Glomerular visceral epithelial cell (primary cell): ENCODE measurements at regions not wholly inside any gene's neighbourhood (a gene's known extent, or its start where the extent isn't known, plus 50 kb on each side); places are given as distances from the start of the nearest gene placed in this dataset.
"Not testable (repeated sequence)": the region's sequence is repeated elsewhere in the genome, so short reads cannot be mapped to it uniquely, and the experiment has no call there.

Experiments used
- DNase-seq: peaks from one replicate; pipeline ENCODE4 v3.0.0-alpha.2; 2016; ENCODE audit errors: extremely low spot score

DNA sequence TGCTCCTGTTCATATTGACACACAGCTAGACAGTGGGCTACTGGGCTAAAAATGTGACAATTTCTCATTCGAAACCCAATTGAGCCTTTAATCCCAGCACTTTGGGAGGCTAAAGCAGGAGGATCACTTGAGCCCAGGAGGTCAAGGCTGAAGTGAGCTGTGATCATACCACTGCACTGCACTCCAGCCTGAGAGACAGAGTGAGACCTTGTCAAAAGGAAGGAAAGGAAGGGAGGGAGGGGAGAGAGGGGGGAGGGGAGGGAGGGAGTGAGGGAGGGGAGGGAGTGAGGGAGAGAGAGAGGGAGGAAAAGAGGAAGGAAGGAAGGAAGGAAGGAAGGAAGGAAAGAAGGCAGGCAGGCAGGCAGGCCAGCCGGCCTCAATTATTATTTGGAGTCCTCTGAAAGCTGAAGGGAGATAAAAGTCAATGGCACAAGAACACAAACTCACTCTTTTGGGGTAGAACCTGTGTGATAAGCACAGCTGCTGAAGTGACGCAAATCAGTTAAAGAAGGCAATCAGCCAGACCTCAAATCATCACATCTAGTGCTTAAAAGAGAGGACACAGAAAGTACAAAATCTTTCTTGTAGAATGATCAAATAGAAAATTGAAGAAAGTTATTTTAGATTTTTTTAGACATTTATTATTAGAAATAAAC is 98.1 kb downstream of the CCDC71L start:
- DNase-seq, result no peak

DNA sequence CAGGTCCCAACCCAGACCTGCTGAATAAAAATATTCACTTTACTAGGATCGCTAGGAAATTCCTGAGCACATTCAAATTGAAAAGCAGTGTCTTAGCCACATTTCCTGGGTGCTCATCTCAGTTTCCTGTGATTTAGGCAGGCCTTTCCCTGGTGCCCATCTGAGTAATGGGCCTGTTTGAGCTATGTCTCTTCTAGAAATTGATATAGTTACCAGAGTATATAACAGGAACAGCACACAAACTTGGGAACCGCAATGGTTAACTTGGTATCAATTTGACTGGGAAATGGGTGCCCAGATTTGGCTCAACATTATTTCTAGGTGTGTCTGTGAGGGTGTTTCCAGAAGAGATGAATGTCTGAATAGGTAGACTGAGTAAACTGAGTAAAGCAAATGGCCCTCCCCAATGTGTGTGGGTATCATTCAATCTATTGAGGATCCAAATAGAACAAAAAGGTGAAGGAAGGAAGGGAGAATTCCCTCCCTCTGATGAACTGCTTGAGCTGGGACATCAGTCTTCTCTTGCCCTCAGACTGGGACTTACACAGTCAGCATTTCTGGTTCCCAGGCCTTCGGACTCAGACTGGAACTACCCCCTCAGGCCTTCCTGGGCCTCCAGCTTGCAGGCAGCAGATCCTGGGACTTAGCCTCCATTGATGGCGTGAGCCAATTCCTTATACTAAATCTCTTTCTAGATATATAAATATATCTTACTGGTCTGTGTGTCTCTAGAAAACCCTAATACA is 99.1 kb downstream of the CCDC71L start:
- no peak for DNase-seq

DNA sequence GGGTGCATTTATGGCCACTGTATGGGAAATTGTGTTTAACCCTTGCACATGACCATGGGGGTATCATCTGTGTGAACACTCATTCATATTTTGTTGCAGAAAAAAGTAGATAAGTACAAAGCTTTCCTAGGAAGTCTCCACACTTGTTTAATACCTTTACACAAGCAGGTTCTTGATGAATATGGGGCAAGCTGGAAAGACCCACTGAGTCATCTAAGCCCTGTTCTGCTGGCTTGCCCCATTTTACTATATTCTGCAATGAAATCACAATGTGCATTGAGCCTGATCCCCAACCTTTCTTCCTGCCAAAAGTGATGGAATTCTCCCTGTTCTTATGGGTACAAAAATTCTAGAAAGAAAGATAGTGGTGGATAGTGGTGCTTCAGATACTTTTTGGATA is 99.8 kb downstream of the CCDC71L start:
- DNase-seq, result no peak

DNA sequence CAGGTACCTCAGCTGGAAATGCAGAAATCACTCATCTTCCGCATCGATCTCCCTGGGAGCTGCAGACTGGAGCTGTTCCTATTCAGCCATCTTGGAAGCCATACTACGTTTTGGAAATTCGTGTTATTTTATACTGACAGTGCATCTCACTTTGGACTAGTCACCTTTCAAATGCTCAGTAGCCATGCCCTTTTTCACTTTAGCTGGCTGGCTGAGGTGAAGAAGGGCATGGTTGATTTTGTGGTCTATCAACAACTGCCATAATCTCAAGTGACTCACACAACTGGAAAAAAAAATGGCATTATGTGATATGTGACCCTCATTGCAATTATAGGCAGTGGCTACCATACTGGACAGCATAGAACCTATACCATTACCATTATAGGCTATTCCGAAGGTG is 100.5 kb downstream of the CCDC71L start:
- DNase-seq, result no peak

DNA sequence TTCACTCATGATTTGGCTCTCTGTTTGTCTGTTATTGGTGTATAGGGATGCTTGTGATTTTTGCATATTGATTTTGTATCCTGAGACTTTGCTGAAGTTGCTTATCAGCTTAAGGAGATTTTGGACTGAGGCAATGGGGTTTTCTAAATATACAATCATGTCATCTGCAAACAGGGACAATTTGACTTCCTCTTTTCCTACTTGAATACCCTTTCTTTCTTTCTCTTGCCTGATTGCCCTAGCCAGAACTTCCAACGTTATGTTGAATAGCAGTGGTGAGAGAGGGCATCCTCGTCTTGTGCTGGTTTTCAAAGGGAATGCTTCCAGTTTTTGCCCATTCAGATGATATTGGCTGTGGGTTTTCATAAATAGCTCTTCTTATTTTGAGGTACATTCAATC is 104.7 kb downstream of the CCDC71L start:
- DNase-seq, result not testable (repeated sequence)

DNA sequence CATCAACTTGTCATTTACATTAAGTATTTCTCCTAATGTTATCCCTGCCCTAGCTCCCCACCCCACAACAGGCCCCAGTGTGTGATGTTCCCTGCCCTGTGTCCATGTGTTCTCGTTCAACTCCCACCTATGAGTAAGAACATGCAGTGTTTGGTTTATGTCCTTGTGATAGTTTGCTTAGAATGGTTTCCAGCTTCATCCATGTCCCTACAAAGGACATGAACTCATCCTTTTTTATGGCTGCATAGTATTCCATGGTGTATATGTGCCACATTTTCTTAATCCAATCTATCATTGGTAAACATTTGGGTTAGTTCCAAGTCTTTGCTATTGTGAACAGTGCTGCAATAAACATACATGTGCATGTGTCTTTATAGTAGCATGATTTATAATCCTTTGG is 106.3 kb downstream of the CCDC71L start:
- not testable (repeated sequence) for DNase-seq

DNA sequence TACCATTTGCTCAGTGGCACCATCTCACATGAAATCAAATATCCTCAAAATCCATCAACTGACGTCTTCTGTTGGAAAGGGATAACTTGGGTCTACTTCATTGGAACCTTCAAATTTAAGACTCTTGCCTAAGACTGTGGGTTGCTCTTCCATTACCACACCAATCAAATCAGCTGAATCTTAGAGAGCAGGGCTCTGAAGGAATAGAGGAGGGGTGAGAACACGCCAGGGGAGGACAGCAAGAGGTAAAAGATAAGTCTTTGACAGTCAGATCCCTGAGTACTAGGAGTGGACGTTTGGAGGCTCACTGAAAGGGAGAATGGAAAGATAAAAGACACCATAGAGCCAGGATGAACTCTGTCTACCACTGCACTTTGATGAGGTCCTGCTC is 107.5 kb downstream of the CCDC71L start:
- no peak for DNase-seq

DNA sequence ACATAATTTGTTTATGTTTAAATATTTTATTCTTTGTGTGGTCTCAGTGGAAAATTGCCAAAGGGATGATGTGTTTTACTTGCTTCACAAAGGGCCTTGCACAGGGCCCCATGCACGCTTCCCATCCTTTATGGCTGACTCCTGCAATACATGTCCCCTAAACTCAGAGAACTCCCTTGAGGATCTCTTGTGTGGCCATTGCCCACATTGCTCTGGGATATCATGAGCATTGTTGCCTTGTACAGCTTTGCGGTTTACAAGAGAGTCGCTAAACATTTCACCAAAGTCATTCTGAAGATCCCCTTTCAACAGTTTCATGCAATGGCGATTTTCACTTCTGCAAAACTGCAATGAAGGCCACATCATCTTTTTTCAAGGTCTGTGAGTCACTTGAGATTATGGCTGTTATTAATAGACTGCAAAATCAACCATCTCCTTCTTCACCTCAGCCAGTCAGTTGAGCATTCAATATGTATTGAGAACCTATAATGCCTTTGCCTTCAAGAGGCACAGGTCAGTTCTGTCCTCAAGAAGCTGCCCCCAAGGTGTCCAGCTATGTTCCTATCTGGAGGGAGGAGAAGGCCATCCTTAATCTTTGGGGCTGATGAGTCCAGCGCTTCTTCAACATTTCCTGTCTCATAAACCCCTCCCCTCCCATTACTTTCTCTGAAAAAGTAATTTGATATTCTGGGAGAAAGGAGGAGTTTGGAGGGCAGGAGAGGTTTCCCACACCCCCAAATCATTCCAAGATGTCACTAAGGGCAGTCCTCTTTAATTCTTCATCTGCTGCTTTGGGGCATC is 108.1 kb downstream of the CCDC71L start:
- no peak for DNase-seq

DNA sequence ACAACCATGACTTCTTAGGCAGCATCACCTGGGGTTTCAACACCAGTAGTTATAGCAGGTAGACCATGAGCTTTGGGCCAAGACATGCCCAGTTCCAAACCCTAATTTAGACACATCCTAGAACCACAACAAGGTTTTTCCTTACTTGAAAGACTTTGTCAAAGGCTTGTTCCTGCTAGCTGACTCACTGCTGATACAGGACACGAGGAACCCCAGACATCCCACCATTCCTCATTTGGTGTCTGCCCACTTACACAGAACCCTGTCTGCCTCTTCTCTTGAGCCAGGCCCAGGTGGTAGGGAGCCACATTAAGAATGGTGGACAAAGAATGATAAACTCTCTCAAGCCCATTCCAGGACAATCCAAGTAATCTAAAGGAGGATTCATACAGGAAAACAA is 109.0 kb downstream of the CCDC71L start:
- no peak for DNase-seq

DNA sequence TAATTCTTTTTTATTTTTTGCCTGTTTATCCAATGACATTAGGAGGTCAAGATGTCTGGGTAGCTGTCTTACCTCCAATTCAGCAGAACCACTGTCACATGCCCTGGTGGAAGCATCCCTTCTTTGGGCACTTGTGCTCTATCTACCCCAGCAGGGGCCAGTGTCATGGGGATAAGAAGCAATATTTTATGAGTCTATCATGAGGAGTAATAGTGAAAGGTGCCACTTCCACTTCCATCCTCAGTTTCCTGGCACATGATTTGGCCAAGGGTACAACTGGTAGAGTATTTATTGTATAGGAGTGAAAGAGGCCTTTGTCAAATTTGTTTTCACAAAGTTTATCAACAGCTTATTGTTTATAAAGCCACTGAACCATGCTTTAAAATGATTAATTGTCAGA is 112.5 kb downstream of the CCDC71L start:
- DNase-seq, result no peak

DNA sequence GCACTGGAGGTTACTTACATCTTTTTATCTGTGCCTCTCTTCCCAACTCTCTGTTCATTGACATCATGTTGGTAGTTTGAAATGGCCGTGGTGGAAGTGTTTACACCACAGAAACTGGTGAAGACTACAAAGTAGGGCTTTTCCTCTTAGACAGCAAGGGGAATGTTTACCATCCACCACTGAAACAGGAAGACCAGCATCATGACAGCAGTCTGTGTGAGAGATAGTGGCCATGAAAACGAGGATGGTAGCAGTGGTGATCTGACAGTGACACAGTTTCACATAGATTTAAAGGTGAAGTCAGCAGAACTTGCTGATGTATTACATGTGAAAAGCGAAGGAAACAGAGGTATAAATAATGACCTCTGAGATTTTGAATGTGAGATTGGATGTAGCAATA is 115.7 kb downstream of the CCDC71L start:
- DNase-seq, result no peak

DNA sequence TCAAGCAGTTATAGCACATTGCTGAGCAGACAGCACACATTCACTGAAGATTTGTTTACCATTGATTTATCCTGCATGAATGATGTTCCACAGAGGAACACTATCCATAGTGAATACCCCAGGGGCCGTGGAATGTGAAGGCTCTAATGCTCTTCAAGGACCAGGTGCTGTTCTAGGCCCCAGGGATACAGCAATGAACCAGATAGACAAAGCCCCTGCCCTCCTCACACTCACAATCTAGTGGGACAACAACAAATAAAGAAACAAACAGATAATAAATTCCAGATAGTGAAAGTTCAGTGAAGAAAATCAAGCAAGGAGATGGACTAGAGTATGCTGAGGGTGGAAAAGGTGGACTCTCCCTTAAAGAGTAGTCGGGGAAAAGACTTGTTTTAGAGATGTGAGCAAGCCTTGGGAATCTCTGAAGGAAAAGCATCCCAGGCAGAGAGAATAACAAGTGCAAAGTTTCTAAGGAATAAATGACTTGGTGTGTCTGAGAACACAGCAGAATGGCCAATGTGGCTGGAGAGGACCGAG is 117.7 kb downstream of the CCDC71L start:
- no peak for DNase-seq

DNA sequence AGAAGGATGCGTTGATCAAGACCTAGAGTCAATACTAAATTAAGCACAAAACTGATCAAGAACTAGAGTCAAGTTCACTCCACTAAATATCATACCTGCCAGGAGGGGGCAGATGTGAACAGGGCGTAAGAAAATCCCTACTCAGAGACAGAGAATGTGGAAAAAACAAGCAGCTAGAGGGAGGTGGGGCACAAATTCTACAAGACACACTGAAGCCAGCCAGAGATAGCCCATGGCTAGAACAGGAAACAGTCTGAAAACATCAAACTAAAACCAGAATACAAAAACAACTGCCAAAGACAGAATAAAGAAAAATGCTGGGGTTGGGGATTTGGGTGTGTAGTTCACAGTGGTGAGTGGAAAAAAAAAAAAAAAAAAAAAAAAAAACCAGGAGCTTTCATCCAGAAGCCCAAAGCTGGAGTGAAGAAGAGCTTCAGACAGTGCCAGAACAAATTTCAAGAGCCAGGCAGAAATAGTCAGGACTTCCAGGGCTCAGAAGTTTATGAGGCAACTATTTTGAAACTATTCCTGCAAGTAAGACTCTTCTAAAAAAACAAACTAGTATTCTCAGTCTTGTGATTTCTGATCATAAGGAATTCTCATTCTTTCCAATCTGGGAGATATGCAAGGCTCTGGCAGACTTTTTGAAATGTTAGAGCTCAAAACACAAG is 118.3 kb downstream of the CCDC71L start:
- peak; percentile 65 for DNase-seq

DNA sequence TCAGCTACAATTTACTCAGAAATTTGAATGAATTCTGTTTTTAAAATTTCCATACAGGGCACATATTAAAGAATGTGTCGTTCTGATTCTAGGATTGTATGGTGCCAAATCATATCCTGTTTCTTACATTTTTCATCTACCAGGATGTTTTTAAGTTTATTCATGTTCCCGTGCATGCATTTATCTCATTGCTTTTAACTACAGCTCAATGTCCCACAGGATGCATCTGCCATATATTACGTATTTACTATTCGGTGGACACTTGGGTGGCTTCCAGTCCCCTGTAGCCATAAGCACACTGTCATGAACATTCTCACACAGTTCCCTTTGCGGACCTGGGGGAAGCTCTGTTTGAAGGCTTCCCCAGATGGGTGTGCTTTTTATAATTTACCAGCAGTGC is 122.3 kb downstream of the CCDC71L start:
- no peak for DNase-seq

DNA sequence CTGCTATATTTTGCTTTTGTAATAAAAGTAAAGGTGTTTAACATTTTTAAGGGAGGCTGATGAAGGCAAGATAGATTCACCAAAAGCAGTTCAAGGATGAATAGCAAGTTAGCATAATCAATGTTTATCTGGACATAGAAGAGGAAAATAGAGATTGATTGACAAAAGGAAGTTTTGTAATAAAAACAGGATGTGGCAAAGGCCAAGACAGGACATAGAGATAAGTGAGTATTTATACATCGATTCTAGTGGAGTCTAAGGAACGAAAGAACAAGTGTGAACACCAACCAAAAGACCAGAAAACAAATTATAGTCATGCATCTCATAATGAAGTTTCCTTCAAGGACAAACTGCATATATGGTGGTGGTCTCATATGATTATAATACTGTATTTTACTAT is 123.8 kb downstream of the CCDC71L start:
- no peak for DNase-seq

DNA sequence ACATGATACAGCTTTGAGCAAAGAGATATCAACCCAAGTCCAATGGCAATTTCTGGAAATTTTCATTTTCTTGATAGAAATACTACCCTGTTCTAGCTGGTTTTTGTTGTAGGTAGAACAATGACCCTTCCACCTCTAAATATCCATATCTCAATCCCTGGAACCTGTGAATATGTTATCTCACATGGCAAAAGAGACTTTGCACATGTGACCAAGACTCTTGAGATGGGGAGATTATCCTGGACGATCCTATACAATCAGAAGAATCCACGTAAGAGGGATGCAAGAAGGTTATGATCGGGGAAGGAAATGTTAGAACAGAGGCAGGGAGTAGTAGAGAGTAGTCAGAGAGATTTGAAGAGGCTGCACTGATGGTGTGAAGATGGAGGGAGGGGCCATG is 124.9 kb downstream of the CCDC71L start:
- no peak for DNase-seq

DNA sequence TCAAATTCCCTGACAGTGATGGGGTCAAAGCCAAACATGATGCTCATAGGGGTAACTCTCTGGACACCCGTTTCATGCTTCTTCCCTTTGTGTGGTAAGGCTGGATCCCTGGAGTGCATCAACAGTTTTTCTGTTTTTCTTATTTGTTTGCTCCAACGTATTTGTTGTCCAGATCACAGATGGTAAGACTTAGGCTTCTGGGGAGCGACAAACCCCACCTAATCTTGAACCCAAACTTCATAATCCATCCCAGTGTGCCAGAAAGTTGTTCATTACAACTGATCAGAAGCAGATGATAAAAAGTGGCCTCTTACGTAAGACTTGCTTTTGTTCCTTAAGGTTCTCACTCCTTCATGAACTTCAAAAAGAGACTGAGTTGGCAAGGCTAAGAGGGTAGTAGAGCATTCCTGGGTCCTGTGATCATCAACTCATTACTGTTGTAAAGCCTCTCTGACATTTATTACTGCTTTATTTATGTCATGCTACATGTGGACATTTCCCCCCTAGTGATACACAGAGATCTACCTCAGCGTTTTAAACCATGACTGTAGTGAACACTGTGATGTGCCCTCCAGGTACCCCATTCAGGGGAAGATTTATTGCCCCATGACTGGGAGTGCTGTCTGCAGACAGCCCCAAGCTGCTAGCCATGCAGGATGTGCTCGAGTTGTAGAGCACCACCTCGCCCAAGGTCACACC is 125.6 kb downstream of the CCDC71L start:
- no peak for DNase-seq

DNA sequence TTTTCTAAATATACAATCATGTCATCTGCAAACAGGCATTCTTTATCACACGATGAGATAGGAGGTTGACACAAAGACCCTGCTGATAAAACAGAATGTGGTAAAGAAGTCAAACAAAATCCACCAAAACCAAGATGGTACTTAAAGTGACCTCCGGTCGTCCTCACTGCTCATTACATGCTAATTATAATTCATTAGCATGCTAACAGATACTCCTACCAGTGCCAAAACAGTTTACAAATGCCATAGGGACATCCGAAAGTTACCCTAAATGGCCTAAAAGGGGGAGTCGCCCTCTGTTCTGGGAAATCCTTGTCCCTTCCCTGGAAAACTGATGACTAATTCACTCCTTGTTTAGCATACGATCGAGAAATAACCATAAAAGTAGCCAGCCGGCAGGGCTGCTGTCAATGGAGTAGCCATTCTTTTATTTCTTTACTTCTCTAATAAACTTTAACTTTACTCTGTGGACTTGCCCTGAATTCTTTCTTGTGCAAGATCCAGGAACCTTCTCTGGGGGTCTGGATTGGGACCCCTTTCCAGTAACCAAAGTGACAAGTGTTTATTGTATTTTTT is 126.6 kb downstream of the CCDC71L start:
- DNase-seq, result no peak

DNA sequence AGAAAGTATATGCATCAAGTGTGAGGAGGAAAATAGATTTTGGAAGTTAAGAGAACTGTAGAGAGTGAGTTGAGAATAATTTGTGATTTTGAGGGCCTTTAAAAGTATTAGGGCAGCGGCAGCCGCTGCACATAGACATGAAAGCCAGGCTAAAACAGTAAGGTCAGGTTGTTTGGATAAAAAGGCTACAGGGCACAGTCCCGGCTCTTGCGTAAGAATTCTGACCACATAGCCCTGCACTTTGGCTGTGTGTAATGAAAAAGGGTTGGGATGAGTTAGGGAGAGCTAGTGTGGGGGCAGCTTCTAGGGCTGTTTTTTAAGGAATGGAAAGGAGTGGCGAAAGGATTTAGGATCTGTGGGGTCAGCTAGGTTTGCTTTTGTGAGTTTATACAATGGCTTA is 130.8 kb downstream of the CCDC71L start:
- DNase-seq, result not testable (repeated sequence)

DNA sequence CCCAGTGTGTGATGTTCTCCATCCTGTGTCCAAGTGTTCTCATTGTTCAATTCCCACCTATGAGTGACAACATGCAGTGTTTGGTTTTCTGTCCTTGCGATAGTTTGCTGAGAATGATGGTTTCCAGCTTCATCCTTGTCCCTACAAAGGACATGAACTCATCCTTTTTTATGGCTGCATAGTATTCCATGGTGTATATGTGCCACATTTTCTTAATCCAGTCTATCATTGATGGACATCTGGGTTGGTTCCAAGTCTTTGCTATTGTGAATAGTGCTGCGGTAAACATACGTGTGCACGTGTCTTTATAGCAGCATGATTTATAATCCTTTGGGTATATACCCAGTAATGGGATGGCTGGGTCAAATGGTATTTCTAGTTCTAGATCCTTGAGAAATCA is 134.3 kb downstream of the CCDC71L start:
- not testable (repeated sequence) for DNase-seq

DNA sequence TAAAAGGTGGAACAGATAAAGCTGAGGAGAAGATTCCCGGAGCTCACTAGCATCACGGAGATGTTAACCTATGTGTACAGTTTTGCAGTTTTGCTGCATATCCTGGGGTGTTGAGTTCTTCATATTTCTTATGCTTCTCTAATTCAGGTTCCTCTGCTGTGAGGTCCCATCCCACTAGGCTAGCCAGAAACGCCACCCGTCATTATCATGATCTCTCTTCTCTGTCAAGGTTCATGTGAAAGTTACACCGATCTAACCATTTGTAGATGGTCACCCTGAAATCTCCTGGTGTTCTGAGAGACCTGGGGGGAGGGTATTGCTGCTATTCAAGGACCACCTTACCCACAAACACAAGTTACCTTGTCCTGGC is 136.3 kb downstream of the CCDC71L start:
- DNase-seq, result no peak
